ENCODE measurements at regions not wholly inside any gene's neighbourhood (a gene's known extent, or its start where the extent isn't known, plus 50 kb on each side); places are given as distances from the start of the nearest gene placed in this dataset.

DNA sequence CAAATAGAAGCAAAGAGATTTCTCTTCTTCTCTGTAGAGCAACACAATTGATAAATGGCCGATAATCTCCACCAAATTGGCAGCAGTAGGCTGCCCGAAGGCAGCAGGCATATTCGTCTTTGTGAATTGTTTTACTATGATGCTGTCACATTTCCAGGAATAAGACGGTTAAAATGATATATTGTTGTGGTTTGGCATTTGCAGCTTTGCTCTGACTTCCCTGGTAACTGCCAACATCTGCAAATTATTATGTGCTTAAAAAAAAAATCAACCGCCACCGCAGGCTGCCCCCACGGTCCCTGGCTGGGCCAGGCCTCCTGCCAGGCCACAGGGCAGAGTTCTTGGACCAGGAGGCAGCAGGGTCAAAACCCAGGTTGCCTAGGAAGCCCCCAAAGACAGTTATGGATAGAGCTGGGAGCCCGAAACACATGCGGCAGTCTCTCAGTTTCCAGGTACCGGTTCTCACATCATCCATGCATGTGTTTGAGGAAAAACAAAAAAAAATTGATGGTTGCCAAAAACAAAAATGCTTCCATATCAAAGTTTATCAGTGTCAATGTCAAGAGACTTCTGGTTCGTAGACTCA, 179.3 kb downstream of the ETS2 start:
- TF ChIP-seq, protein P1, sequence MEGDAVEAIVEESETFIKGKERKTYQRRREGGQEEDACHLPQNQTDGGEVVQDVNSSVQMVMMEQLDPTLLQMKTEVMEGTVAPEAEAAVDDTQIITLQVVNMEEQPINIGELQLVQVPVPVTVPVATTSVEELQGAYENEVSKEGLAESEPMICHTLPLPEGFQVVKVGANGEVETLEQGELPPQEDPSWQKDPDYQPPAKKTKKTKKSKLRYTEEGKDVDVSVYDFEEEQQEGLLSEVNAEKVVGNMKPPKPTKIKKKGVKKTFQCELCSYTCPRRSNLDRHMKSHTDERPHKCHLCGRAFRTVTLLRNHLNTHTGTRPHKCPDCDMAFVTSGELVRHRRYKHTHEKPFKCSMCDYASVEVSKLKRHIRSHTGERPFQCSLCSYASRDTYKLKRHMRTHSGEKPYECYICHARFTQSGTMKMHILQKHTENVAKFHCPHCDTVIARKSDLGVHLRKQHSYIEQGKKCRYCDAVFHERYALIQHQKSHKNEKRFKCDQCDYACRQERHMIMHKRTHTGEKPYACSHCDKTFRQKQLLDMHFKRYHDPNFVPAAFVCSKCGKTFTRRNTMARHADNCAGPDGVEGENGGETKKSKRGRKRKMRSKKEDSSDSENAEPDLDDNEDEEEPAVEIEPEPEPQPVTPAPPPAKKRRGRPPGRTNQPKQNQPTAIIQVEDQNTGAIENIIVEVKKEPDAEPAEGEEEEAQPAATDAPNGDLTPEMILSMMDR (tag by site-specific recombination; IDR thresholded peaks at IDR 0.05) = no peak
- no peak for TF ChIP-seq ZNF658 (tag by site-specific recombination; IDR thresholded peaks at IDR 0.05)
- peak; percentile 65; the same call in 1 of the 2 replicates for TF ChIP-seq KLF8 (tag by site-specific recombination; IDR thresholded peaks at IDR 0.05)
- no peak for TF ChIP-seq ZNF354C (tag by site-specific recombination; IDR thresholded peaks at IDR 0.05; ENCODE audit: borderline replicate concordance, low read depth)
- TF ChIP-seq, protein P2, sequence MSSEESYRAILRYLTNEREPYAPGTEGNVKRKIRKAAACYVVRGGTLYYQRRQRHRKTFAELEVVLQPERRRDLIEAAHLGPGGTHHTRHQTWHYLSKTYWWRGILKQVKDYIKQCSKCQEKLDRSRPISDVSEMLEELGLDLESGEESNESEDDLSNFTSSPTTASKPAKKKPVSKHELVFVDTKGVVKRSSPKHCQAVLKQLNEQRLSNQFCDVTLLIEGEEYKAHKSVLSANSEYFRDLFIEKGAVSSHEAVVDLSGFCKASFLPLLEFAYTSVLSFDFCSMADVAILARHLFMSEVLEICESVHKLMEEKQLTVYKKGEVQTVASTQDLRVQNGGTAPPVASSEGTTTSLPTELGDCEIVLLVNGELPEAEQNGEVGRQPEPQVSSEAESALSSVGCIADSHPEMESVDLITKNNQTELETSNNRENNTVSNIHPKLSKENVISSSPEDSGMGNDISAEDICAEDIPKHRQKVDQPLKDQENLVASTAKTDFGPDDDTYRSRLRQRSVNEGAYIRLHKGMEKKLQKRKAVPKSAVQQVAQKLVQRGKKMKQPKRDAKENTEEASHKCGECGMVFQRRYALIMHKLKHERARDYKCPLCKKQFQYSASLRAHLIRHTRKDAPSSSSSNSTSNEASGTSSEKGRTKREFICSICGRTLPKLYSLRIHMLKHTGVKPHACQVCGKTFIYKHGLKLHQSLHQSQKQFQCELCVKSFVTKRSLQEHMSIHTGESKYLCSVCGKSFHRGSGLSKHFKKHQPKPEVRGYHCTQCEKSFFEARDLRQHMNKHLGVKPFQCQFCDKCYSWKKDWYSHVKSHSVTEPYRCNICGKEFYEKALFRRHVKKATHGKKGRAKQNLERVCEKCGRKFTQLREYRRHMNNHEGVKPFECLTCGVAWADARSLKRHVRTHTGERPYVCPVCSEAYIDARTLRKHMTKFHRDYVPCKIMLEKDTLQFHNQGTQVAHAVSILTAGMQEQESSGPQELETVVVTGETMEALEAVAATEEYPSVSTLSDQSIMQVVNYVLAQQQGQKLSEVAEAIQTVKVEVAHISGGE (tag by site-specific recombination; conservative IDR thresholded peaks at IDR 0.05; ENCODE audit: low read depth) = no peak
- peak; percentile 52; the same call in 1 of the 2 replicates for TF ChIP-seq ZSCAN30 (tag by site-specific recombination; IDR thresholded peaks at IDR 0.05)
- TF ChIP-seq ZNF274 (IDR thresholded peaks at IDR 0.05; ENCODE audit: low read length) = no peak
- TF ChIP-seq ZNF274 (tag by site-specific recombination; IDR thresholded peaks at IDR 0.05; ENCODE audit: borderline replicate concordance) = no peak
- TF ChIP-seq TRIM28 (IDR thresholded peaks at IDR 0.05; ENCODE audit: borderline replicate concordance, low read length) = no peak
- TF ChIP-seq ZNF350 (tag by site-specific recombination; IDR thresholded peaks at IDR 0.05) = no peak
